CD4-positive, alpha-beta T cell treated with Interferon gamma for 1 hour (primary cell): ENCODE measurements at regions not wholly inside any gene's neighbourhood (a gene's known extent, or its start where the extent isn't known, plus 50 kb on each side); places are given as distances from the start of the nearest gene placed in this dataset.
"Not testable (repeated sequence)": the region's sequence is repeated elsewhere in the genome, so short reads cannot be mapped to it uniquely, and the experiment has no call there.

Source experiments
- DNase-seq: peaks from one replicate; pipeline ENCODE4 v3.0.0-alpha.2; 2020

- no peak for DNase-seq
These were observed 50.0 kb upstream of the EMX2 start for GRCh38 chr10:117492504-117492903.

GRCh38 chr10:117488004-117488403, 54.5 kb upstream of the EMX2 start:
- DNase-seq = no peak

- no peak for DNase-seq
These were observed 55.9 kb upstream of the EMX2 start for GRCh38 chr10:117486606-117487005.

- DNase-seq = no peak
These were observed 59.4 kb upstream of the EMX2 start for GRCh38 chr10:117483056-117483590.

GRCh38 chr10:117481011-117481410, 61.5 kb upstream of the EMX2 start:
- not testable (repeated sequence) for DNase-seq

GRCh38 chr10:117480097-117480496, 62.4 kb upstream of the EMX2 start:
- no peak for DNase-seq

- no peak for DNase-seq
These were observed 64.4 kb upstream of the EMX2 start for GRCh38 chr10:117477961-117478670.

- DNase-seq = no peak
These were observed 65.2 kb upstream of the EMX2 start for GRCh38 chr10:117477211-117477947.

GRCh38 chr10:117476716-117477115, 65.8 kb upstream of the EMX2 start:
- DNase-seq = no peak

- DNase-seq = no peak
These were observed 66.3 kb upstream of the EMX2 start for GRCh38 chr10:117476281-117476680.

- DNase-seq = no peak
These were observed 69.7 kb upstream of the EMX2 start for GRCh38 chr10:117472872-117473271.

- no peak for DNase-seq
These were observed 71.1 kb upstream of the EMX2 start for GRCh38 chr10:117471344-117471874.

- DNase-seq = no peak
These were observed 71.8 kb upstream of the EMX2 start for GRCh38 chr10:117470733-117471132.

GRCh38 chr10:117468665-117469064, 73.9 kb upstream of the EMX2 start:
- DNase-seq = no peak

GRCh38 chr10:117464176-117464575, 78.4 kb upstream of the EMX2 start:
- DNase-seq = no peak

GRCh38 chr10:117463545-117463920, 79.0 kb upstream of the EMX2 start:
- DNase-seq = no peak

- no peak for DNase-seq
These were observed 79.6 kb upstream of the EMX2 start for GRCh38 chr10:117462816-117463544.

- no peak for DNase-seq
These were observed 80.1 kb upstream of the EMX2 start for GRCh38 chr10:117462424-117462792.

GRCh38 chr10:117461766-117462423, 80.7 kb upstream of the EMX2 start:
- DNase-seq = no peak

GRCh38 chr10:117460846-117461765, 81.4 kb upstream of the EMX2 start:
- DNase-seq = no peak

GRCh38 chr10:117458571-117458970, 83.3 kb upstream of the PDZD8 start:
- DNase-seq = no peak

- DNase-seq = no peak
These were observed 82.7 kb upstream of the PDZD8 start for GRCh38 chr10:117457932-117458331.
